Psoas muscle (tissue), 7 donors: ENCODE measurements at regions not wholly inside any gene's neighbourhood (a gene's known extent, or its start where the extent isn't known, plus 50 kb on each side); places are given as distances from the start of the nearest gene placed in this dataset.

Source experiments
- ATAC-seq, 4 donors: fragments of 200-7000 bp; cut with Tn5 transposase; one replicate each; pipeline ENCODE4 v1.9.1; 2020; ENCODE audit warnings: moderate library complexity in 3 of 4, mild to moderate bottlenecking in 2 of 4
- DNase-seq, 2 donors: peaks; one replicate each; pipeline ENCODE4 v3.0.0-alpha.2; 2020
- H3K27ac ChIP-seq: fragments of 200-600 bp; one replicate; pipeline ENCODE4 v1.8.0; 2022
- H3K27me3 ChIP-seq, 3 donors: fragments of 200-600 bp in 1 of 3; one replicate each; pipeline versions ENCODE4 v1.6.1 to v1.8.0; 2013 to 2022; ENCODE audit warnings: low read length in 2 of 3, mild to moderate bottlenecking in 2 of 3, moderate library complexity in 1 of 3; ENCODE audit not compliant: insufficient read depth in 3 of 3
- H3K36me3 ChIP-seq, 2 donors: fragments of 200-600 bp in 1 of 2; one replicate each; pipeline versions ENCODE4 v1.6.1 to v1.8.0; 2013 to 2022; ENCODE audit warnings: low read depth in 1 of 2, mild to moderate bottlenecking in 1 of 2, moderate library complexity in 1 of 2; ENCODE audit not compliant: insufficient read depth in 1 of 2
- H3K4me1 ChIP-seq: fragments of 200-600 bp; one replicate; pipeline ENCODE4 v1.8.0; 2022
- H3K4me3 ChIP-seq: fragments of 200-600 bp; one replicate; pipeline ENCODE4 v1.8.0; 2022; ENCODE audit warnings: mild to moderate bottlenecking
- H3K9me3 ChIP-seq: fragments of 200-600 bp; one replicate; pipeline ENCODE4 v1.8.0; 2022
- CTCF ChIP-seq: fragments of 200-600 bp; IDR thresholded peaks from one replicate; pipeline ENCODE4 v1.8.0; 2022; ENCODE audit warnings: antibody characterized with exemption
- WGBS, 3 donors: extraction: QIAGEN DNeasy Blood & Tissue Kit; methylation state at CpG; one replicate each; pipeline versions ENCODE4 v1.1.6 to v1.1.7; 2013; 5-methylcytosine and 5-hydroxymethylcytosine counted together
- intact Hi-C, 2 donors: fragments of 100-400 bp; cut with DNase I; formaldehyde crosslinking; loops; one replicate each; pipeline versions ENCODE4 v1.11.0 to v1.14.2; 2022
- donor health status: healthy with polysubstance abuse.
- donor health status: DM: no; HTN: no; CAD: no; lungs with moderate emphysema.
- donor health status: Bipolar disorder and iron deficiency.
- donor health status: healthy.
- donor health status: DM: yes; HTN: yes; CAD: no.
- donor health status: DM: no; HTN: no; CAD: no.
- donor health status: DM: yes; HTN: yes; CAD: no.

- Histone ChIP-seq H3K4me3 (no peak overlapping the region), H3K4me1 (no peaks in the 10 kb centered on the region), H3K36me3 (no peaks in the 10 kb centered on the region), H3K9me3 (no peaks in the 10 kb centered on the region), H3K27me3 (no peaks in the 10 kb centered on the region), H3K27ac (no peak overlapping the region)
- no peak for TF ChIP-seq CTCF
- 70 to 79% (median 72%) methylated on average over 1 of the region's 1 CpG for WGBS, 3 donors
- DNase-seq = no peak
- intact Hi-C loops = no loop called here
- no peak for ATAC-seq
Observed at GRCh38 chr10:120110196-120110595, 217.7 kb downstream of the SEC23IP start.

DNA sequence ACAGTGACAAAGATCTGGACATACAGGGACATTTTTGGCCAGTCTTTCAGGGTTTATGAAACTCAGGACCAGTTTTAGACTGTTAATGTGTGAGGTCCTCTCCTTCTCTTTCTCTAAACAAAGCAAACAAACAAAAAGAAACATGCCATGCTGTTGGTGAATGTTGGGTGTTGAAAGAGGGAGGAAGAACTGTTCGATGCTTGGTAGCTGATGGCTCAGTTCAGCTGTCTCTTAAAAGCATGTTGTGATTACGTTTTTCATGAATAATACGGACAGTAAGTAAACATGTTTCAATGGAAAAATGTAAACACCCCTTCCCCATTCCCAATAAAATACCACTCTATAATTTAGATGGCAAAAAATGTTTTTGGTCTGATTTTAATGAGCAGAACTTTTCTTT is 219.1 kb downstream of the SEC23IP start:
- intact Hi-C loops = no loop called here
- WGBS, 3 donors = 50 to 79% (median 74%) methylated on average over 3 of the region's 3 CpGs
- no peaks in the 10 kb centered on the region for H3K36me3 ChIP-seq
- no peaks in the 10 kb centered on the region for H3K4me1 ChIP-seq
- no peak for DNase-seq
- no peak for ATAC-seq
- H3K9me3 ChIP-seq = no peaks in the 10 kb centered on the region
- no peak for TF ChIP-seq CTCF
- H3K27me3 ChIP-seq = no peaks in the 10 kb centered on the region
- H3K27ac ChIP-seq = no peak overlapping the region
- H3K4me3 ChIP-seq = no peak overlapping the region

GRCh38 chr10:120112809-120113208 is 220.3 kb downstream of the SEC23IP start:
- no peak for ATAC-seq
- Histone ChIP-seq H3K36me3 (no peaks in the 10 kb centered on the region), H3K4me1 (no peaks in the 10 kb centered on the region), H3K27ac (no peak overlapping the region), H3K9me3 (no peaks in the 10 kb centered on the region), H3K4me3 (no peak overlapping the region), H3K27me3 (no peaks in the 10 kb centered on the region)
- no peak for TF ChIP-seq CTCF
- intact Hi-C loops = no loop called here
- DNase-seq = no peak

GRCh38 chr10:120115959-120116358 is 223.4 kb downstream of the SEC23IP start:
- 27 to 50% (median 33%) methylated on average over 6 of the region's 6 CpGs for WGBS, 3 donors
- TF ChIP-seq CTCF = no peak
- ATAC-seq (no peak), DNase-seq (no peak)
- Histone ChIP-seq H3K9me3 (no peaks in the 10 kb centered on the region), H3K27ac (no peak overlapping the region), H3K27me3 (no peaks in the 10 kb centered on the region), H3K4me1 (no peaks in the 10 kb centered on the region), H3K36me3 (no peaks in the 10 kb centered on the region), H3K4me3 (no peak overlapping the region)
- intact Hi-C loops = no loop called here

GRCh38 chr10:120121768-120122167 is 229.2 kb downstream of the SEC23IP start:
- DNase-seq (no peak), ATAC-seq (no peak)
- no peak overlapping the region for H3K27ac ChIP-seq
- no peaks in the 10 kb centered on the region for H3K36me3 ChIP-seq
- 85 to 95% (median 92%) methylated on average over 1 of the region's 1 CpG for WGBS, 3 donors
- H3K4me3 ChIP-seq = no peak overlapping the region
- no peaks in the 10 kb centered on the region for H3K9me3 ChIP-seq
- no peaks in the 10 kb centered on the region for H3K4me1 ChIP-seq
- no peak for TF ChIP-seq CTCF
- intact Hi-C loops = no loop called here
- H3K27me3 ChIP-seq = no peaks in the 10 kb centered on the region
